Ascending aorta (tissue), 2 donors: ENCODE measurements at regions not wholly inside any gene's neighbourhood (a gene's known extent, or its start where the extent isn't known, plus 50 kb on each side); places are given as distances from the start of the nearest gene placed in this dataset.

Experiments
- DNase-seq, 2 donors: peaks; one replicate each; pipeline ENCODE4 v3.0.0-alpha.2; 2019; ENCODE audit warnings: low spot score in 2 of 2
- H3K27ac ChIP-seq, 2 donors: fragments of 200-600 bp; sonication (generic); one replicate each; pipeline ENCODE4 v1.5.1; 2016 to 2017; ENCODE audit warnings: mild to moderate bottlenecking in 1 of 2
- H3K27me3 ChIP-seq: fragments of 200-600 bp; sonication (generic); one replicate; pipeline ENCODE4 v1.5.1; 2017
- H3K36me3 ChIP-seq, 2 donors: fragments of 200-600 bp; sonication (generic); one replicate each; pipeline ENCODE4 v1.5.1; 2016
- H3K4me1 ChIP-seq, 2 donors: fragments of 200-600 bp; sonication (generic); one replicate each; pipeline ENCODE4 v1.5.1; 2016 to 2017; ENCODE audit warnings: mild to moderate bottlenecking in 1 of 2
- H3K4me3 ChIP-seq, 2 donors: fragments of 200-600 bp; sonication (generic); one replicate each; pipeline ENCODE4 v1.5.1; 2016 to 2017; ENCODE audit warnings: mild to moderate bottlenecking in 1 of 2
- H3K9me3 ChIP-seq, 2 donors: fragments of 200-600 bp; sonication (generic); one replicate each; pipeline ENCODE4 v1.5.1; 2016
- CTCF ChIP-seq, 3 experiments: fragments of 200-600 bp in 2 of 3; fragments of 450-650 bp in 1 of 3; sonication (generic) in 2 of 3; IDR thresholded peaks; one replicate each; pipeline ENCODE4 v1.5.1; 2016 to 2019; ENCODE audit warnings: antibody characterized with exemption in 3 of 3, mild to moderate bottlenecking in 1 of 3, moderate library complexity in 1 of 3
- intact Hi-C: fragments of 100-400 bp; cut with DNase I; formaldehyde crosslinking; loops from one replicate; pipeline ENCODE4 v1.15.1; 2023

DNA sequence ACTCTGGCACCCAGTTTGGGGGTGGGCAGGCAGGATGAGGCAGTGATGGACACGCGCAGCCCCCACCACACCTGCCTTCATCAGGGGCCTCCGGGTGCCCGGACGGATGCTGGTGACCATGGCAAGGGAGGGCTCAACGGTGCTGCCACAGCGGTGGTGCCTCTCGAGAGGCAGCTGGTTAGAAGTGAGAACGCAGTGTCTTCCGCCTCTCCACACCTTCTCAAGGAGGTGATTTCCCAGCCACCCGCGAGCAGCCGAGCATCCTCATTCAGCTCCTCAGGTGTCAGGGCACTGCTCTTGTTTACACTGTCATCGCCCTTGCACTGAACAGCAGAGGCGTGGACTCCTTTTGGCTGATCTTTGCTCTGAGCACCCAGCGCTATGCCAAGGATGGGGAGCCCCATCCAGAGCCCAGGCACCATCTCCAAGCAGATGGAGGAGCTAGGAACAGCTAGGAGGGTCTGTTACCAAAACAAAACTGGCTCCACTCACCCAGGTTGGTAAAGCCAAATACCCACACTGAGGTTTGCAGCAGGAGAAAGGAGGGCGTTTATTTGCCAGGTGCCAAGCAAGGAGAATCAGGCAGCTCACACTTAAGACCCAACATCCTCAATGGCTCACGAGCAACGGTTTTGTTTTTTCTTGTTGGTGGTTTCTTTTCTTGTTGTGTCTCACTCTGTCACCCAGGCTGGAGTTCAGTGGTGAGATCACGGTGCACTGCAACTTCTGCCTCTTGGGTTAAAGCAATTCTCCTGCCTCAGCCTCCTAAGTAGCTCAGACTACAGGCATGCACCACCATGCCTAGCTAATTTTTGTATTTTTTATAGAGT, 174.3 kb upstream of the TNRC6C start:
- no peak for TF ChIP-seq CTCF (IDR thresholded peaks at IDR 0.05)
- intact Hi-C loops, result no loop called here
- Histone ChIP-seq H3K4me3 (no peak overlapping the region), H3K36me3 (no peaks in the 10 kb centered on the region), H3K27me3 (no peaks in the 10 kb centered on the region), H3K9me3 (no peaks in the 10 kb centered on the region), H3K4me1 (peaks cover 11 to 25% of the 10 kb centered on the region in 2 donors), H3K27ac (no peak overlapping the region)
- no peak for DNase-seq

GRCh38 chr17:77785312-77785905, 173.1 kb upstream of the TNRC6C start:
- DNase-seq, result no peak
- no peak for TF ChIP-seq CTCF (IDR thresholded peaks at IDR 0.05)
- H3K4me3 ChIP-seq, result no peak overlapping the region

DNA sequence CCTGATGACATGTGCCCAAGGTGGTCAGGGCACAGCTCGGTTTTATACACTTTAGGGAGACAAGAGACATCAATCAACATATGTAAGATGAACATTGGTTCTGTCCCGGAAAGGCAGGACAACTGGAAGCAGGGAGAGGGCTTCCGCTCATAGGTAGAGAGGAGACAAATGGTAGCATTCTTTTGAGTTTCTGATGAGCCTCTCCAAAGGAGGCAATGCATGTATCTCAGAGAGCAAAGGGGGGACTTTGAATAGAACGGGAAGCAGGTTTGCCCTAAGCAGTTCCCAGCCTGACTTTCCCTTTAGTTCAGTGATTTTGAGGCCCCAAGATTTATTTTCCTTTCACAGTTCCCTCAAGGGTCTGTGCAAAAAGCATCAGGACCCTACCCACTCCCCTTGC, 172.4 kb upstream of the TNRC6C start:
- TF ChIP-seq CTCF (IDR thresholded peaks at IDR 0.05), result no peak
- peaks cover 0 to 8% of the 10 kb centered on the region in 2 donors for H3K4me1 ChIP-seq
- no peaks in the 10 kb centered on the region for H3K36me3 ChIP-seq
- H3K4me3 ChIP-seq, result no peak overlapping the region
- no peaks in the 10 kb centered on the region for H3K9me3 ChIP-seq
- H3K27me3 ChIP-seq, result no peaks in the 10 kb centered on the region
- H3K27ac ChIP-seq, result no peak overlapping the region
- intact Hi-C loops, result no loop called here
- no peak for DNase-seq

More at GRCh38 chr17:77785312-77785905, 173.1 kb upstream of the TNRC6C start:
- intact Hi-C loops, result no loop called here
- H3K27ac ChIP-seq, result no peak overlapping the region
- no peaks in the 10 kb centered on the region for H3K27me3 ChIP-seq
- no peaks in the 10 kb centered on the region for H3K36me3 ChIP-seq
- no peaks in the 10 kb centered on the region for H3K9me3 ChIP-seq
- peaks cover 2 to 13% of the 10 kb centered on the region in 2 donors for H3K4me1 ChIP-seq

DNA sequence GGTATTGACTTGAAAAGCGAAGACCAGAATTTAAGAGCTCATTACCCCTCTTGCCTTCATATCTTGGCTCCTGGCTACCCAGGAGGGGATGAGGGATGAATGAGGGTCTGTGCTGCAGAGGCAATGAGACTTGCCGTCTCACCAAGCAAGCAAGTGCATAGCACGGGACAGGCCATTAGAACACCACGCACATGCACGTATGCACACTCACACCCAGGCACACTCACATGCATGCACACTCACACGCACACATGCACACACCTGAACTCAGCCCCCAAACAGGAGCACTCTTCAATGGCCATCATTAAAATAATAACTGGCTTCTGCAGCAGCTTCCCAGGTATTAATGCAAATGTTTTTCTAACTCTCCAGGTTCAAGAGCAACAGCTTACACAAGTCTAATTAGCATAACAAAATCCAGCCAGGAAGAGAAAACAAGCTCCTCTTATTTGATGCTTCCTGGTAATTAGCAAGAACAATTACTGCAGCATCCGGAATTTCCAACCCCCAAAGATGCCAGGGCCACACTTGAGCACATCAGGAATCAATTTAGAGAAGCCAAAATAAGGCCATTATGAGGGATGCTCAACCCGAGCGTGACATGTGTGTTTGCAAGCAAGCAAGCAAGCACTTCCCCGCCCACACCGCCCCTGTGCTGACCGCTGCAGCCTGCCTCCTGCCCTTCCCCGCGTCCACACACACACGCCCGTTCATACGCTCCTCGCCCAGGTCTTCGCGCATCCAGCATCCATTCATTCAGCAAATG, 171.6 kb upstream of the TNRC6C start:
- H3K4me1 ChIP-seq, result peaks cover 0 to 4% of the 10 kb centered on the region in 2 donors
- H3K27ac ChIP-seq, result no peak overlapping the region
- no peak for TF ChIP-seq CTCF (IDR thresholded peaks at IDR 0.05)
- intact Hi-C loops, result no loop called here
- H3K36me3 ChIP-seq, result no peaks in the 10 kb centered on the region
- H3K9me3 ChIP-seq, result no peaks in the 10 kb centered on the region
- no peak for DNase-seq
- H3K4me3 ChIP-seq, result no peak overlapping the region
- no peaks in the 10 kb centered on the region for H3K27me3 ChIP-seq

DNA sequence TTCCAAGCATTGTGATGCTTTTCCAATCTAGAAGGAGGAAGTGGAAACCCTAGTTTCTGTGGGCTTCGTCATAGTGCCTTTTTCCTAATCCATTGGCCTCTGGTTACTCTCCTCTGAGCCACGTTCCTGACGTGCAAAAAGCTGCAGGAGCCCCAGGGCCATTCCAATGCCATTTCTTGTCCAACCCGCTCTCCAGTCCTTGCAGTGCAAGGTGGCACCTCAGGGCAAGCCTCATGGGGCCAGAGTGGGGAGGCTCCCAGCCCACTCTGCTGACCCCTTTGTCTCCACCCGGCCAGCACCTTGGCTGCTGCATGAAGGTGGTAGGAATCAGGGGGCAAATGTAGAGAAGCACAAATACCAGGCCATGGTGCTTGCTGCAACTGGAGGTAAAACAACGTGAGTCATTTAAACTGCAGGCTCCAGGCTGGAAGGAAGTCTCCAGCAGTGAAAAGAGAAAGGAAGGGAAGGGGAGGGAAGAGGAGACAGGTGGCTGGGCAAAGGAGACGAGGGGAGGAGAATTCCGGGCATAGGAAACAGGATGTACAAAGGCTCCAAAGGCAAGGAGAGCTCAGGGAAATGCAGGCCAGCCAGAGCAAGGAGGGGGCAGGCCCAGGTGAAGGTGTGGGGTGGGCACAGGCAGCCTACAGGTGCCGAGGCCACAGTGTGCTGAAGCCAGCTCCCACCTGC, 168.2 kb upstream of the TNRC6C start:
- no peaks in the 10 kb centered on the region for H3K9me3 ChIP-seq
- no peak overlapping the region for H3K4me3 ChIP-seq
- intact Hi-C loops, result no loop called here
- DNase-seq, result no peak
- no peaks in the 10 kb centered on the region for H3K27me3 ChIP-seq
- H3K36me3 ChIP-seq, result no peaks in the 10 kb centered on the region
- H3K4me1 ChIP-seq, result no peaks in the 10 kb centered on the region
- no peak for TF ChIP-seq CTCF (IDR thresholded peaks at IDR 0.05)
- no peak overlapping the region for H3K27ac ChIP-seq
